ENCODE measurements at regions not wholly inside any gene's neighbourhood (a gene's known extent, or its start where the extent isn't known, plus 50 kb on each side); places are given as distances from the start of the nearest gene placed in this dataset.

DNA sequence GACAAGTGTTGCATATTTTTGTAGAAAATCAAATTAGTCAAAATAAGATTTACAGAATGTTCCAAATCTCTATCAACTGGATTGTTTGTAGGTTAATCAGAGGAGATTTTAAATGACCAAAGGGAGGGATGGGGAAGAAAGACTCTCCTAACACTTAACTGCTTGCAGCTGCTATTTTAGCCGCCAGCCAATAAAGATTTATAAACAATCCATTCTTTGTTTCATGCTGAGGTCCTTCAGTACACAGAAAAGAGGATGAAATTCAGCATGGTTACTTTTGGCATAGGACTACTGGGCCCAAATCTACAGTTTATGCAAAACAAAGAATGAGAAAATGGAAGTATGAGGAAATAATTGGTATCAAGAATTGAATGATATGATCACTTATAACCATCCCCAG is 86.4 kb upstream of the FN1 start:
- TF ChIP-seq, protein P1, sequence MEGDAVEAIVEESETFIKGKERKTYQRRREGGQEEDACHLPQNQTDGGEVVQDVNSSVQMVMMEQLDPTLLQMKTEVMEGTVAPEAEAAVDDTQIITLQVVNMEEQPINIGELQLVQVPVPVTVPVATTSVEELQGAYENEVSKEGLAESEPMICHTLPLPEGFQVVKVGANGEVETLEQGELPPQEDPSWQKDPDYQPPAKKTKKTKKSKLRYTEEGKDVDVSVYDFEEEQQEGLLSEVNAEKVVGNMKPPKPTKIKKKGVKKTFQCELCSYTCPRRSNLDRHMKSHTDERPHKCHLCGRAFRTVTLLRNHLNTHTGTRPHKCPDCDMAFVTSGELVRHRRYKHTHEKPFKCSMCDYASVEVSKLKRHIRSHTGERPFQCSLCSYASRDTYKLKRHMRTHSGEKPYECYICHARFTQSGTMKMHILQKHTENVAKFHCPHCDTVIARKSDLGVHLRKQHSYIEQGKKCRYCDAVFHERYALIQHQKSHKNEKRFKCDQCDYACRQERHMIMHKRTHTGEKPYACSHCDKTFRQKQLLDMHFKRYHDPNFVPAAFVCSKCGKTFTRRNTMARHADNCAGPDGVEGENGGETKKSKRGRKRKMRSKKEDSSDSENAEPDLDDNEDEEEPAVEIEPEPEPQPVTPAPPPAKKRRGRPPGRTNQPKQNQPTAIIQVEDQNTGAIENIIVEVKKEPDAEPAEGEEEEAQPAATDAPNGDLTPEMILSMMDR (IDR thresholded peaks at IDR 0.05), result no peak
- TF ChIP-seq EZH2 (IDR thresholded peaks at IDR 0.05; ENCODE audit: borderline replicate concordance, insufficient read depth, low read depth, low read length, poor library complexity, severe bottlenecking), result no peak
